WTC11 (cell line): ENCODE measurements at regions not wholly inside any gene's neighbourhood (a gene's known extent, or its start where the extent isn't known, plus 50 kb on each side); places are given as distances from the start of the nearest gene placed in this dataset.

Experiments used
- ATF1 ChIP-seq: sonication (generic); formaldehyde crosslinking; IDR thresholded peaks from 2 replicates; pipeline ENCODE4 v1.8.1; 2023; ENCODE audit warnings: mild to moderate bottlenecking, moderate library complexity, missing genetic modification reagents
- CTCF ChIP-seq: fragments of 200-600 bp; IDR thresholded peaks from 2 replicates; pipeline ENCODE4 v1.8.0; 2022; ENCODE audit warnings: antibody characterized with exemption
- E2F5 ChIP-seq: sonication (generic); formaldehyde crosslinking; IDR thresholded peaks from 2 replicates; pipeline ENCODE4 v1.8.1; 2022; ENCODE audit warnings: mild to moderate bottlenecking, moderate library complexity, missing genetic modification reagents
- ERG ChIP-seq: fragments of 250-450 bp; sonication (Bioruptor Pico); IDR thresholded peaks from 2 replicates; pipeline ENCODE4 v1.8.0; 2021; ENCODE audit warnings: mild to moderate bottlenecking
- ESRRA ChIP-seq: sonication (generic); formaldehyde crosslinking; IDR thresholded peaks from 2 replicates; pipeline ENCODE4 v1.8.1; 2022; ENCODE audit warnings: mild to moderate bottlenecking, missing genetic modification reagents, borderline replicate concordance
- FOXP4 ChIP-seq: sonication (generic); formaldehyde crosslinking; IDR thresholded peaks from 2 replicates; pipeline ENCODE4 v1.8.0; 2022; ENCODE audit warnings: mild to moderate bottlenecking, missing genetic modification reagents
- MAX ChIP-seq: sonication (generic); formaldehyde crosslinking; IDR thresholded peaks from 2 replicates; pipeline ENCODE4 v1.8.0; 2022; ENCODE audit warnings: mild to moderate bottlenecking, missing genetic modification reagents
- RELA ChIP-seq: sonication (generic); formaldehyde crosslinking; IDR thresholded peaks from 2 replicates; pipeline ENCODE4 v1.8.1; 2022; ENCODE audit warnings: missing genetic modification reagents, mild to moderate bottlenecking, borderline replicate concordance
- ZNF423 ChIP-seq: fragments of 250-450 bp; sonication (Bioruptor Pico); IDR thresholded peaks from 2 replicates; pipeline ENCODE4 v2.1.2; 2022; ENCODE audit warnings: mild to moderate bottlenecking, moderate library complexity

- TF ChIP-seq ZNF423 (no peak), ESRRA (CRISPR knock-in tag) (no peak), CTCF (no peak), RELA (CRISPR knock-in tag) (no peak), FOXP4 (CRISPR knock-in tag) (no peak), MAX (CRISPR knock-in tag) (no peak), ATF1 (CRISPR knock-in tag) (no peak), E2F5 (CRISPR knock-in tag) (no peak), ERG (CRISPR knock-in tag) (no peak)
Measured at GRCh38 chr3:71900057-71900456, 115.1 kb upstream of the PROK2 start.
